ENCODE measurements at regions not wholly inside any gene's neighbourhood (a gene's known extent, or its start where the extent isn't known, plus 50 kb on each side); places are given as distances from the start of the nearest gene placed in this dataset.

- no peaks in the 10 kb centered on the region for H4K20me1 ChIP-seq (ENCODE audit: insufficient read depth, low read length)
- no peak overlapping the region for H3K4me3 ChIP-seq (ENCODE audit: insufficient read depth, low read depth, low read length)
- intact Hi-C loops (cut with micrococcal nuclease): no loop called here
Measured at GRCh38 chr5:89950234-89950633, 459.3 kb downstream of the CETN3 start.

More at GRCh38 chr5:89950234-89950633, 459.3 kb downstream of the CETN3 start:
- H2AFZ ChIP-seq (replicated peaks; ENCODE audit: low read length, poor library complexity): no peak overlapping the region
- TF ChIP-seq POLR2A (IDR thresholded peaks at IDR 0.05; ENCODE audit: low read depth, low read length) (no peak), SMC3 (IDR thresholded peaks at IDR 0.05; ENCODE audit: low read depth, low read length) (no peak), CEBPB (IDR thresholded peaks at IDR 0.05; ENCODE audit: low read depth, low read length) (no peak), MAZ (IDR thresholded peaks at IDR 0.05; ENCODE audit: borderline replicate concordance, low read depth, low read length) (no peak), CHD1 (IDR thresholded peaks at IDR 0.05; ENCODE audit: low read depth, low read length) (no peak), NFE2L2 (IDR thresholded peaks at IDR 0.05; ENCODE audit: low read depth, low read length) (no peak), USF2 (IDR thresholded peaks at IDR 0.05; ENCODE audit: low read depth, low read length) (no peak), CTCF (conservative IDR thresholded peaks at IDR 0.05; ENCODE audit: low read depth, low read length) (no peak), RFX5 (IDR thresholded peaks at IDR 0.05; ENCODE audit: low read depth, low read length) (no peak), FOS (IDR thresholded peaks at IDR 0.05; ENCODE audit: low read depth, low read length) (no peak), MAFK (IDR thresholded peaks at IDR 0.05; ENCODE audit: low read depth, low read length) (no peak), RAD21 (IDR thresholded peaks at IDR 0.05; ENCODE audit: low read length) (no peak), MXI1 (IDR thresholded peaks at IDR 0.05; ENCODE audit: borderline replicate concordance, low read depth, low read length) (no peak), RCOR1 (IDR thresholded peaks at IDR 0.05; ENCODE audit: insufficient replicate concordance, low read length) (no peak), ELK1 (IDR thresholded peaks at IDR 0.05; ENCODE audit: borderline replicate concordance, low read depth, low read length) (no peak), BHLHE40 (IDR thresholded peaks at IDR 0.05; ENCODE audit: low read depth, low read length) (no peak)
- H4K8ac ChIP-seq (ENCODE audit: low read depth in 2 of 2, low read length in 2 of 2): no peak overlapping the region
- H2AK5ac ChIP-seq (ENCODE audit: low read depth, low read length): no peak overlapping the region
- H3K18ac ChIP-seq (ENCODE audit: low read depth, low read length): no peak overlapping the region
- DNase-seq: no peak
- no TSS peak for BruUV-seq (replicated peaks)
- CTCF ChIA-PET: no interaction called here
- H3K56ac ChIP-seq (ENCODE audit: extremely low read depth, insufficient read depth, low read length): no peak overlapping the region
- H3K9me3 ChIP-seq (ENCODE audit: control insufficient read depth, insufficient read depth, low read length): no peaks in the 10 kb centered on the region
- no peak overlapping the region for H3K4me2 ChIP-seq (ENCODE audit: low read depth, low read length)
- in situ Hi-C loops (cut with MboI; ENCODE audit: low sequenced_read_pairs) (no loop called here), dilution Hi-C loops (cut with HindIII; ENCODE audit: low sequenced_read_pairs, unreplicated experiment) (no loop called here)
- H3K4ac ChIP-seq (ENCODE audit: low read depth, low read length): no peak overlapping the region
- no peaks in the 10 kb centered on the region for H3K27me3 ChIP-seq (ENCODE audit: control insufficient read depth, insufficient read depth, low read length)
- no peak overlapping the region for H2BK15ac ChIP-seq (ENCODE audit: low read depth, low read length)
- POLR2A ChIA-PET (ENCODE audit: unreplicated experiment): no interaction called here
- H3K79me1 ChIP-seq (ENCODE audit: low read depth in 1 of 2, low read length in 2 of 2): no peaks in the 10 kb centered on the region
- no peak overlapping the region for H2BK5ac ChIP-seq (ENCODE audit: low read depth, low read length, poor library complexity, severe bottlenecking)
- no peaks in the 10 kb centered on the region for H3K9me1 ChIP-seq (ENCODE audit: insufficient read depth, low read length)
- no peak for ATAC-seq (ENCODE audit: low read depth)
- no peak overlapping the region for H3K27ac ChIP-seq (ENCODE audit: insufficient read depth, low read length)
- no peak overlapping the region for H2AK9ac ChIP-seq (replicated peaks; ENCODE audit: low read depth, low read length, poor library complexity)
- no peak overlapping the region for H2BK20ac ChIP-seq (ENCODE audit: low read depth, low read length)
- no peak overlapping the region for H4K91ac ChIP-seq (ENCODE audit: insufficient read depth, low read depth, low read length)
- no CpG with 5 or more reads among the region's 1 CpG for WGBS, 2 experiments (ENCODE audit: extremely low coverage in 2 of 2, insufficient read length in 1 of 2)
- H3K9ac ChIP-seq (ENCODE audit: low read depth, low read length): no peak overlapping the region
- no peak overlapping the region for H4K5ac ChIP-seq (ENCODE audit: low read depth, low read length)
- no peak overlapping the region for H3K14ac ChIP-seq (replicated peaks; ENCODE audit: low read depth, low read length)
- H2BK120ac ChIP-seq (ENCODE audit: low read depth, low read length): no peak overlapping the region
- no peaks in the 10 kb centered on the region for H3K36me3 ChIP-seq (ENCODE audit: control insufficient read depth, insufficient read depth, low read length)
- no peak overlapping the region for H3K23ac ChIP-seq (ENCODE audit: low read depth, low read length)
- H3K4me1 ChIP-seq (ENCODE audit: control insufficient read depth, insufficient read depth, low read length): no peaks in the 10 kb centered on the region
